ENCODE measurements at regions not wholly inside any gene's neighbourhood (a gene's known extent, or its start where the extent isn't known, plus 50 kb on each side); places are given as distances from the start of the nearest gene placed in this dataset.
"Not testable (repeated sequence)": the region's sequence is repeated elsewhere in the genome, so short reads cannot be mapped to it uniquely, and the experiment has no call there.

- DNase-seq (ENCODE audit: low read depth in 3 of 3, low spot score in 2 of 3), result no peak
Measured at GRCh38 chr11:21625982-21626381, 566.9 kb upstream of the ANO5 start.

GRCh38 chr11:21628641-21629040 lies 564.2 kb upstream of the ANO5 start:
- DNase-seq (ENCODE audit: low read depth in 3 of 3, low spot score in 2 of 3), result no peak

GRCh38 chr11:21630934-21631478 lies 561.9 kb upstream of the ANO5 start:
- no peak for DNase-seq (ENCODE audit: low read depth in 3 of 3, low spot score in 2 of 3)

- DNase-seq (ENCODE audit: low read depth in 3 of 3, low spot score in 2 of 3), result no peak
Measured at GRCh38 chr11:21631991-21632390, 560.9 kb upstream of the ANO5 start.

- DNase-seq (ENCODE audit: low read depth in 3 of 3, low spot score in 2 of 3), result no peak
Measured at GRCh38 chr11:21634491-21634890, 558.4 kb upstream of the ANO5 start.

- no peak for DNase-seq (ENCODE audit: low read depth in 3 of 3, low spot score in 2 of 3)
Measured at GRCh38 chr11:21634956-21635355, 557.9 kb upstream of the ANO5 start.

GRCh38 chr11:21635394-21636145 lies 557.3 kb upstream of the ANO5 start:
- no peak for DNase-seq (ENCODE audit: low read depth in 3 of 3, low spot score in 2 of 3)

GRCh38 chr11:21636561-21636960 lies 556.3 kb upstream of the ANO5 start:
- DNase-seq (ENCODE audit: low read depth in 3 of 3, low spot score in 2 of 3), result no peak

GRCh38 chr11:21640491-21640890 lies 552.4 kb upstream of the ANO5 start:
- DNase-seq (ENCODE audit: low read depth in 3 of 3, low spot score in 2 of 3), result no peak

GRCh38 chr11:21641869-21642268 lies 551.0 kb upstream of the ANO5 start:
- no peak for DNase-seq (ENCODE audit: low read depth in 3 of 3, low spot score in 2 of 3)

- DNase-seq (ENCODE audit: low read depth in 3 of 3, low spot score in 2 of 3), result no peak
Measured at GRCh38 chr11:21646351-21646750, 546.5 kb upstream of the ANO5 start.

- no peak for DNase-seq (ENCODE audit: low read depth in 3 of 3, low spot score in 2 of 3)
Measured at GRCh38 chr11:21650961-21651360, 541.9 kb upstream of the ANO5 start.

GRCh38 chr11:21653951-21654421 lies 538.9 kb upstream of the ANO5 start:
- DNase-seq (ENCODE audit: low read depth in 3 of 3, low spot score in 2 of 3), result no peak

GRCh38 chr11:21656065-21656464 lies 536.8 kb upstream of the ANO5 start:
- DNase-seq (ENCODE audit: low read depth in 3 of 3, low spot score in 2 of 3), result no peak

- no peak for DNase-seq (ENCODE audit: low read depth in 3 of 3, low spot score in 2 of 3)
Measured at GRCh38 chr11:21658654-21659193, 534.2 kb upstream of the ANO5 start.

- DNase-seq (ENCODE audit: low read depth in 3 of 3, low spot score in 2 of 3), result not testable (repeated sequence)
Measured at GRCh38 chr11:21659377-21659776, 533.5 kb upstream of the ANO5 start.

- no peak for DNase-seq (ENCODE audit: low read depth in 3 of 3, low spot score in 2 of 3)
Measured at GRCh38 chr11:21659961-21660360, 532.9 kb upstream of the ANO5 start.

- no peak for DNase-seq (ENCODE audit: low read depth in 3 of 3, low spot score in 2 of 3)
Measured at GRCh38 chr11:21675049-21675616, 517.8 kb upstream of the ANO5 start.

GRCh38 chr11:21687643-21688042 lies 505.2 kb upstream of the ANO5 start:
- DNase-seq (ENCODE audit: low read depth in 3 of 3, low spot score in 2 of 3), result no peak

- DNase-seq (ENCODE audit: low read depth in 3 of 3, low spot score in 2 of 3), result no peak
Measured at GRCh38 chr11:21704539-21704938, 488.3 kb upstream of the ANO5 start.

GRCh38 chr11:21707116-21707739 lies 485.7 kb upstream of the ANO5 start:
- DNase-seq (ENCODE audit: low read depth in 3 of 3, low spot score in 2 of 3), result no peak
